Activated CD4-positive, CD25-positive, alpha-beta regulatory T cell treated with anti-CD3 and anti-CD28 coated beads, Interleukin-2, amount 50 U/mL, for 24 hours (primary cell): ENCODE measurements at regions not wholly inside any gene's neighbourhood (a gene's known extent, or its start where the extent isn't known, plus 50 kb on each side); places are given as distances from the start of the nearest gene placed in this dataset.

Source experiments
- ATAC-seq, 2 donors: fragments of 150-1000 bp; cut with Tn5 transposase; one replicate each; pipeline ENCODE4 v1.10.0; 2021; ENCODE audit warnings: mild to moderate bottlenecking in 1 of 2, moderate library complexity in 1 of 2

DNA sequence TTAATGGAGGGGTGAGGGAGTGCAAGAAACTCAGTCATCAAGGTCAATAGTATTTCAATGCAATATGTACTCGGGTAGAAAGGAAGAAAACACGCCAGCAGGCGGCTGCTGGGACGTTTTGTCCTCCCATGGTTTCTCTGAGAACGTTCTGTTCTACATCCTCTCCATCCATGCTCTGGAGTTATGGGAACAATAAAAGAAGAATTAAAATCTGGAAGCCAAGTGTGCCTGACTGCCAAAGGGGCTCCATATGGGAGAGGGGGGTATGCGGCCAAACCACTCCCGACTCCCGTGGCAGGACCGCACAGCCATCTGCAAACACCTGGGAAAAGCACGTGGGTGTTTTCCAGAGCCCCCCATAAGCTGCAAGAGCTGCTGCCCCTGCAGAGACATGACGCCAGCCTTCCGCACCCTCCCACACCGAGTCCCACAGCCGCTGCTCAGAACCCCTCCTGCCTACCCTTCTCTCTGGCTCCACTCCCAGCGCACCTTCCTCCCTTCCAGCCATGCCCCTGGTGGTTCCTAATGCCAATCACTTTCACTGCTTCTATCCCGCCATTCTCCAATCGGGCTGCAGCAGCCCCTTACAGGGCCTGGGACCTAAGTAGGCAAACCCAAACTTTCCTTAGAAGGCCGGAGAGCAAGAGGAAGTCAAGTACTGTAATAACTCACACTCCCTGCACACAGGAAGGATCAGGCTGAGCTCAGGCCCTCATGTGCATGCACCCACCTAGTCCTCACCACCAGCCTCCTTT, 241.6 kb downstream of the SYK start:
- ATAC-seq: no peak

DNA sequence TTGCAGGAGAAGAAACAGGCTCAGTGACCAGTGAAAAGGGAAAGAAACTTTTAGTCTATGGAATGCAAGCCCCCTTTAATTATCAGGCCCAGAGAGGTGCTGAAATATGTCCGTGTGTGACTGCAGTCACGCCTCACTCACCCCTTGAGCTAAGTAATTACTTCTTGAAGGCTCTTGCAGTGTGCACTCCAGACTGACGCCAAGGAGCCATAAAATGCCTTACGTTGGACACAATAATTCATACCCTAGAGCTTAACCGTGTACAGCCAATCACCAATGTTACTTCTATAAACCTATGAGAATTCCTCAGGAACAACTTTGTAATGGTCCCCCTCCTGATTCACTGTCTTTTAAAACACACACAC, 242.2 kb downstream of the SYK start:
- ATAC-seq: no peak

- no peak for ATAC-seq
Observed at GRCh38 chr9:91044354-91044753, 242.7 kb downstream of the SYK start.

DNA sequence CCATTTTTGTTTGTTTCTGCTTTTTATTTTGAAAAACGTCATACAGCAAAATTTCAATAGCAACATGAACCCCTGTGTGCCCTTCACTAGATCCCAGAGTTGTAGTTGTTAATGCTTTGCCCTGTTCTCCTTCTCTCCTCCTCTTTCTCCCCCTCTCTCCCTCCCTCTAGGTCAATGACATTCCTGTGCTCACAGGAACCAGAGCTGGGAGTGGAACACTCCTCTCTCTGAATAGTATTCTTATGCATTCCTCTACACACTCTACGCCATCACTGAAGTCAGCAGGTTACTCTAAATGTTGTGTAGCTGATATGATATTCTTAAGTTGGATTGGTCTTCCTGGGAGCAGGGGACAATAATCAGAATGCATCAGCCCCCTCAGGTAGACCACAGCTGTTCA, 243.4 kb downstream of the SYK start:
- ATAC-seq: no peak

DNA sequence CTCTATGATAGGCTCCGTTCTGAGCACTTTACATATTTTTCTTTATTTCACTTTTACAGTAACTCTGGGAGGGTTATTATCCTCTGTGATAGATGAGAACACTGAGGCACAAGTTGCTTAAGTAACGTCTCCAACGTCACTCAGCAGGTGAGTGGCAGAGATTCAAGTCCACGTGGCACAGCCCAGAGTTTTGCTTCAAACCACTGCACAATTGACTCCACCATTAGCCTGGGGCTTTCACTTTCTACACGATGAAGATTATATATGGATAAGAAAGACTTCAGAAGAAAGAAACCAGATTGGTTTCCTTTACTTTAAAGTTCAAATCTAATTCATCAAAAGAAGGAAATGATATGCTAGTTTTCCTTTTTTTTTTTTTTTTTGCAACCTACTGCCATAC, 245.9 kb downstream of the SYK start:
- peak; percentile 70 to 73 for ATAC-seq

DNA sequence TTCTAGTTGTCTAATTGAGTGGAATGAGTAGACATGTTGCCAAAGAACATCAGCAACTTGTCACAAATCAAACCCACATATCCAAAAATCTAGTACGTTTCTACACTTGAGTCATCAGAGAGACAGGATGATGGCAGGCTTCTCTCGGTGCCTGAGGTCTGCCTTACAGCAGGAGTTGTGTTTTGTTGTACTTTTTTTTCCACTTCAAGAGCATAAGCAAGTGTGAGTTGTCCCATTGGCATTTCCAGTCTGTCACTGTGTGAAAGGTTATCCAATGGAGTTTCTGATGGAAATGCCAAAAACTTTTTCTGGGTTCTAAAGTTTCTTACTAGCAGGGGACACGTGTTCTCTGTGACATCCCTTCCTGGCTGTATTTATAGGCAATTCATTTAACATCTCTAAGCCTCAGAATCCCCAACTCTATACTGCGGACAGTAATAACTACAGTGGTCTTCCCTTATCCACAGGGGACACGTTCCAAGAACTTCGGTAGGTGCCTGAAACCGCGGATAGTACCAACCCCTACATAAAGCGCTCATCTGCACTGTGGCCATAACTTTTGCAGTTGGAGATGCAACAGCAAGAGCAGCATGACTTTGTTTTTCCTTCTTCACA, 246.5 kb downstream of the SYK start:
- peak; percentile 81 to 83 for ATAC-seq

DNA sequence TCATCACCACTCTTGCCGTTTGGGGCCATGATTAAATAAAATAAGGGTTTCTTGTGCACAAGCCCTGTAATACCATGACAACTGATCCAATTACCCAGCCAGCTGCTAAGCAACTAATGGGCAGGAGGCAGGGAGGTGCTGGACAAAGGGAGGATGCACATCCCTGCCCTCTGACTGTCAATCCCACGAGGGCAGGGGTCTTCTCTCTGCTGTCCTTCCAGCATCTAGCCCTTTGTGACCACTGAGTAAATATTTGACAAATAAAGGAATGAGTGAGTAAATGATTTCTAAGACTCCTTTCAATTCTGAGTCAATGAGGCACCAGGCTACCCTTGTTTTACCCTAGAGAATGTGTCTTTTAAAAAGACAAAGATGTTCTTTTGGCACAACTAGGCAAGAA, 247.1 kb downstream of the SYK start:
- ATAC-seq: no peak

DNA sequence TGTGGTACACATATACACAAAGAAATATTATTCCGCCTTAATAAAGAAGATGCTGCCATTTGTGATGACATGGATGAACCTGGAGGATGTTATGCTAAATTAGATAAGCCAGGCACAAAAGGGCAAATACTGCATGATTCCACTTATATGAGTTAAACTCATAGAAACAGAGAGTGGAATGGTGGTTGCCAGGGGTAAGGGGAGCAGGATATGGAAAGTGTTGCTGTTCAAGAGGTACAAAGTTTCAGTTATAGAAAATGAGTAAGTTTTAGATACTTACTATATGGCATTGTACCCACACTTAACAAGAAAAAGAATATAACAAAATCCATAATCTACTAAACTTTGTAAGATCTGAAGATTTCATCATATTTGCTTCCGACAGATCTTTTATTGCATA, 252.2 kb downstream of the SYK start:
- ATAC-seq: peak in 1 of 2 donors; percentile 33

GRCh38 chr9:91055845-91056244, 254.2 kb downstream of the SYK start:
- ATAC-seq: no peak

DNA sequence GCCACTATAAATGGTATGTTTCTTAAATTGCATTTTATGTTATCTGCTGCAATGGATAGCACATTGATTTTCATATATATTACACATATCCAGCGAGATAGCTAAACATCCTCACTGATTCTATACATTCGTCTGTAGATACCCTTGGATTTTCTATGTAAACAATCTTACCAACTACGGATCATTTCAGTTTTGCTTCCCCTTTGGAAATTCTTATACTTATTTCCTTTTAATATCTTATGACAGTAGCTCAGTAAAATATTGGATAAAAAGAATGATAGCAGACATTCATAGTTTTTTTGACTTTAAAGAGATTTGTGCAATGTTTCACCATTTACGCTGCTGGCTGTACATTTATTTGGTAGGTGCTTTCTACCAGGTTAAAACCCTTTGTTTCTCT, 254.9 kb downstream of the SYK start:
- no peak for ATAC-seq

GRCh38 chr9:91056917-91057316, 255.3 kb downstream of the SYK start:
- no peak for ATAC-seq

GRCh38 chr9:91059713-91060112, 258.1 kb downstream of the SYK start:
- no peak for ATAC-seq

- ATAC-seq: no peak
Observed at GRCh38 chr9:91060520-91061343, 259.1 kb downstream of the SYK start.

- no peak for ATAC-seq
Observed at GRCh38 chr9:91061506-91061905, 259.9 kb downstream of the SYK start.

DNA sequence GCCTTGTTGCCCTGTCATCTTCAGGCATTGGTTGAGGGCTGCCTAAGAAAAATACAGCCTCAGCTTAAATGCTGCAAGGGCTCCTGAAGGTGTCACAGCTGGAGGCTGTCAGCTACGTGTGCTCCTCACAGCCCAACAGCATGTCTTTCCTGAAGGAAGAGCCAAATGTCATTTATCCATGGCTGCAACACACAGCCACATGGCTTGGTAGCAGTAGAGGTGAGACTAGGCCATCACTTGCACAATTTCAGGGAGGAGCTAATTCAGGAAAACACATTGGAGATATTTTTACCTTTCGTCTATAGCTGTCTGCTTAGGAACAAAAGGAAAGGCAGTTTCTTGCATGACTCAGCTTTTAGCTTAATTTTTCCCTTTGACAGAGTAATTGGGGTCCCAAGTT, 260.7 kb downstream of the SYK start:
- no peak for ATAC-seq

GRCh38 chr9:91063471-91063870, 261.9 kb downstream of the SYK start:
- no peak for ATAC-seq

- no peak for ATAC-seq
Observed at GRCh38 chr9:91065231-91066041, 263.8 kb downstream of the SYK start.

DNA sequence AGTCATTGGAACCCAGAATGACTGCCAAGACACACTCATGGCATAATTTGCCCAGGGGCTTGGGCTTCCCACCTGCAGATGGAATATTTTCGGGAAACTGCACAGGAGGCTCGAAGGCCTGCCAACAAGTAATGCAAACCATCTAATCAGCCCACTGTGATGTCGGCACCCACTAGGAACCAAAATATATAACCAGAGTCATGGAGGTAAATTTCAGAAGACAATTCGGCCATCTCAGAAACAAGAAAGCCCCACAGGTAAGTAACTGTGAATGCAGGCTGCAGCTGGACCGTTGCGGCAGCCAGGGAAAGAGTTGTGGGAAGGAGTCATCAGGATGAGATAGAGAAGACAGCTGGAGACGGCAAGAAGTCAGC, 264.4 kb downstream of the SYK start:
- ATAC-seq: no peak

DNA sequence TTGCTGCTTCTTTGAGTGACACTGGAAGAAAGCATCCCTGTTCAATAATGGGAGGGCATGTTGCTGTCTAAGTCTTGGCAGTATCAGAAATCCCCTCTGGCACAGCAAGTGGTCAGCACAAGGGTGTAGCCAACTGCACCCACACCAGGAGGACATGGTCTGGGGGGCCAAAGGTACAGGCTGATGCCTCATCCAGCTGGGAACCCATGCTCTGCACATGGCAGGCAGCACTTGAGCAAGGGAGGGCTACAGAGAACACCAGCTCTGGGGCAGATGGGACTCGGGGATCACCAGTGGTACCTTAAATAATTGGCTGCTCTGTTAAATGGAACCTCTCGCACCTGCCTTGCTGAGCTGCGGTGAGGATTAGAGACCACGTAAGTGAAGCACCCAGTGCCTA, 265.2 kb downstream of the SYK start:
- no peak for ATAC-seq

- ATAC-seq: no peak
Observed at GRCh38 chr9:91067306-91067860, 265.8 kb downstream of the SYK start.

- peak; percentile 88 to 92 for ATAC-seq
Observed at GRCh38 chr9:91071184-91071990, 269.8 kb downstream of the SYK start.
